HCT116 (cell line): ENCODE measurements at regions not wholly inside any gene's neighbourhood (a gene's known extent, or its start where the extent isn't known, plus 50 kb on each side); places are given as distances from the start of the nearest gene placed in this dataset.

ENCODE experiments used
- ELF1 ChIP-seq: IDR thresholded peaks from 2 replicates; pipeline ENCODE4 v1.6.1; 2012; ENCODE audit warnings: low read depth, borderline replicate concordance
- MAX ChIP-seq: IDR thresholded peaks from 2 replicates; pipeline ENCODE4 v1.6.1; 2012
- POLR2A ChIP-seq: IDR thresholded peaks from 2 replicates; pipeline ENCODE4 v1.7.0; 2011; ENCODE audit warnings: borderline replicate concordance; ENCODE audit not compliant: insufficient read depth, insufficient read length; ENCODE audit errors: extremely low read depth
- SIN3A ChIP-seq: IDR thresholded peaks from 2 replicates; pipeline ENCODE4 v1.6.1; 2012; ENCODE audit warnings: low read depth
- ZNF274 ChIP-seq: fragments of 200-500 bp; sonication (Bioruptor generic); IDR thresholded peaks from 2 replicates; pipeline ENCODE4 v1.6.1; 2014; ENCODE audit warnings: mild to moderate bottlenecking, low read depth, low read length, inconsistent platforms
- TF ChIP-seq, protein P1 (sequence below), 3 experiments: fragments of 200-600 bp in 1 of 3; sonication (generic) in 1 of 3; IDR thresholded peaks in 2 of 3; conservative IDR thresholded peaks in 1 of 3; 2 replicates each; pipeline ENCODE4 v1.5.1; 2012 to 2017; ENCODE audit warnings: low read depth in 2 of 3, low read length in 2 of 3, antibody characterized with exemption in 1 of 3, borderline replicate concordance in 1 of 3, control low read depth in 1 of 3, mild to moderate bottlenecking in 1 of 3, mixed read lengths in 1 of 3, mixed run types in 1 of 3, moderate library complexity in 1 of 3; ENCODE audit not compliant: insufficient read depth in 1 of 3
- TF ChIP-seq, protein P2 (sequence below): IDR thresholded peaks from 2 replicates; pipeline ENCODE4 v1.6.1; 2012; ENCODE audit warnings: low read depth

GRCh38 chr16:17564856-17565255, 94.1 kb upstream of the XYLT1 start:
- TF ChIP-seq POLR2A (no peak), ELF1 (no peak), ZNF274 (no peak), MAX (no peak), SIN3A (no peak)
- TF ChIP-seq, protein P1, sequence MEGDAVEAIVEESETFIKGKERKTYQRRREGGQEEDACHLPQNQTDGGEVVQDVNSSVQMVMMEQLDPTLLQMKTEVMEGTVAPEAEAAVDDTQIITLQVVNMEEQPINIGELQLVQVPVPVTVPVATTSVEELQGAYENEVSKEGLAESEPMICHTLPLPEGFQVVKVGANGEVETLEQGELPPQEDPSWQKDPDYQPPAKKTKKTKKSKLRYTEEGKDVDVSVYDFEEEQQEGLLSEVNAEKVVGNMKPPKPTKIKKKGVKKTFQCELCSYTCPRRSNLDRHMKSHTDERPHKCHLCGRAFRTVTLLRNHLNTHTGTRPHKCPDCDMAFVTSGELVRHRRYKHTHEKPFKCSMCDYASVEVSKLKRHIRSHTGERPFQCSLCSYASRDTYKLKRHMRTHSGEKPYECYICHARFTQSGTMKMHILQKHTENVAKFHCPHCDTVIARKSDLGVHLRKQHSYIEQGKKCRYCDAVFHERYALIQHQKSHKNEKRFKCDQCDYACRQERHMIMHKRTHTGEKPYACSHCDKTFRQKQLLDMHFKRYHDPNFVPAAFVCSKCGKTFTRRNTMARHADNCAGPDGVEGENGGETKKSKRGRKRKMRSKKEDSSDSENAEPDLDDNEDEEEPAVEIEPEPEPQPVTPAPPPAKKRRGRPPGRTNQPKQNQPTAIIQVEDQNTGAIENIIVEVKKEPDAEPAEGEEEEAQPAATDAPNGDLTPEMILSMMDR (IDR thresholded peaks at IDR 0.05 in 2 of 3, conservative IDR thresholded peaks at IDR 0.05 in 1 of 3; ENCODE audit: borderline replicate concordance in 1 of 3, insufficient read depth in 1 of 3, low read depth in 2 of 3, low read length in 2 of 3) = no peak
- TF ChIP-seq, protein P2, sequence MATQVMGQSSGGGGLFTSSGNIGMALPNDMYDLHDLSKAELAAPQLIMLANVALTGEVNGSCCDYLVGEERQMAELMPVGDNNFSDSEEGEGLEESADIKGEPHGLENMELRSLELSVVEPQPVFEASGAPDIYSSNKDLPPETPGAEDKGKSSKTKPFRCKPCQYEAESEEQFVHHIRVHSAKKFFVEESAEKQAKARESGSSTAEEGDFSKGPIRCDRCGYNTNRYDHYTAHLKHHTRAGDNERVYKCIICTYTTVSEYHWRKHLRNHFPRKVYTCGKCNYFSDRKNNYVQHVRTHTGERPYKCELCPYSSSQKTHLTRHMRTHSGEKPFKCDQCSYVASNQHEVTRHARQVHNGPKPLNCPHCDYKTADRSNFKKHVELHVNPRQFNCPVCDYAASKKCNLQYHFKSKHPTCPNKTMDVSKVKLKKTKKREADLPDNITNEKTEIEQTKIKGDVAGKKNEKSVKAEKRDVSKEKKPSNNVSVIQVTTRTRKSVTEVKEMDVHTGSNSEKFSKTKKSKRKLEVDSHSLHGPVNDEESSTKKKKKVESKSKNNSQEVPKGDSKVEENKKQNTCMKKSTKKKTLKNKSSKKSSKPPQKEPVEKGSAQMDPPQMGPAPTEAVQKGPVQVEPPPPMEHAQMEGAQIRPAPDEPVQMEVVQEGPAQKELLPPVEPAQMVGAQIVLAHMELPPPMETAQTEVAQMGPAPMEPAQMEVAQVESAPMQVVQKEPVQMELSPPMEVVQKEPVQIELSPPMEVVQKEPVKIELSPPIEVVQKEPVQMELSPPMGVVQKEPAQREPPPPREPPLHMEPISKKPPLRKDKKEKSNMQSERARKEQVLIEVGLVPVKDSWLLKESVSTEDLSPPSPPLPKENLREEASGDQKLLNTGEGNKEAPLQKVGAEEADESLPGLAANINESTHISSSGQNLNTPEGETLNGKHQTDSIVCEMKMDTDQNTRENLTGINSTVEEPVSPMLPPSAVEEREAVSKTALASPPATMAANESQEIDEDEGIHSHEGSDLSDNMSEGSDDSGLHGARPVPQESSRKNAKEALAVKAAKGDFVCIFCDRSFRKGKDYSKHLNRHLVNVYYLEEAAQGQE = no peak
